Transverse colon (tissue), 4 donors: ENCODE measurements at regions not wholly inside any gene's neighbourhood (a gene's known extent, or its start where the extent isn't known, plus 50 kb on each side); places are given as distances from the start of the nearest gene placed in this dataset.

Experiments used
- DNase-seq: peaks from one replicate; pipeline ENCODE4 v3.0.0-alpha.2; 2019
- H3K27ac ChIP-seq, 4 donors: fragments of 200-600 bp; sonication (generic); 2 replicates each; pipeline ENCODE4 v1.5.1; 2016 to 2018; ENCODE audit warnings: inconsistent platforms in 4 of 4
- H3K27me3 ChIP-seq: fragments of 200-600 bp; sonication (generic); 2 replicates; pipeline ENCODE4 v1.5.1; 2017; ENCODE audit warnings: inconsistent platforms
- H3K36me3 ChIP-seq, 4 donors: fragments of 200-600 bp; sonication (generic); 2 replicates each; pipeline ENCODE4 v1.5.1; 2017 to 2019; ENCODE audit warnings: inconsistent platforms in 4 of 4
- H3K4me1 ChIP-seq, 4 donors: fragments of 200-600 bp; sonication (generic); 2 replicates each; pipeline ENCODE4 v1.5.1; 2017 to 2020; ENCODE audit warnings: inconsistent platforms in 4 of 4
- H3K4me3 ChIP-seq, 4 donors: fragments of 200-600 bp; sonication (generic); 1 replicate in 1 of 4; 2 replicates in 3 of 4; pipeline versions ENCODE4 v1.5.1 to v1.6.1; 2017 to 2019; ENCODE audit warnings: inconsistent platforms in 4 of 4
- H3K9me3 ChIP-seq, 2 donors: fragments of 200-600 bp; sonication (generic); 2 replicates each; pipeline ENCODE4 v1.5.1; 2017 to 2019; ENCODE audit warnings: inconsistent platforms in 2 of 2
- CTCF ChIP-seq, 5 experiments: fragments of 200-600 bp in 3 of 5; fragments of 450-650 bp in 2 of 5; sonication (generic) in 3 of 5; IDR thresholded peaks; 1 replicate in 2 of 5; 2 replicates in 3 of 5; pipeline ENCODE4 v1.5.1; 2016 to 2017; ENCODE audit warnings: antibody characterized with exemption in 5 of 5, inconsistent platforms in 3 of 5, mild to moderate bottlenecking in 2 of 5, moderate library complexity in 1 of 5
- EP300 ChIP-seq: sonication (generic); formaldehyde crosslinking; IDR thresholded peaks from one replicate; pipeline ENCODE4 v1.6.1; 2017; ENCODE audit warnings: antibody characterized with exemption, low read depth
- POLR2A ChIP-seq: fragments of 450-650 bp; IDR thresholded peaks from one replicate; pipeline ENCODE4 v1.6.1; 2016; ENCODE audit warnings: antibody characterized with exemption, mild to moderate bottlenecking, moderate library complexity
- POLR2AphosphoS5 ChIP-seq, 3 donors: sonication (generic); formaldehyde crosslinking; IDR thresholded peaks; one replicate each; pipeline ENCODE4 v1.6.1; 2016; ENCODE audit warnings: antibody characterized with exemption in 3 of 3
- WGBS, 2 donors: methylation state at CpG; one replicate each; pipeline ENCODE4 v1.1.5; 2018; ENCODE audit warnings: low coverage in 1 of 2; 5-methylcytosine and 5-hydroxymethylcytosine counted together
- in situ Hi-C, 4 donors: fragments of 200-750 bp; cut with MboI; loops; one replicate each; pipeline versions ENCODE4 v1.15.0 to v1.15.1; 2017; ENCODE audit warnings: low sequenced_read_pairs in 3 of 4, low pct_ligation_motif_present in 1 of 4, low pct_unique_long_range_greater_than_20kb in 1 of 4
- intact Hi-C: fragments of 100-400 bp; cut with DNase I; formaldehyde crosslinking; loops from one replicate; pipeline ENCODE4 v1.15.1; 2023; ENCODE audit warnings: low total_unique reads

DNA sequence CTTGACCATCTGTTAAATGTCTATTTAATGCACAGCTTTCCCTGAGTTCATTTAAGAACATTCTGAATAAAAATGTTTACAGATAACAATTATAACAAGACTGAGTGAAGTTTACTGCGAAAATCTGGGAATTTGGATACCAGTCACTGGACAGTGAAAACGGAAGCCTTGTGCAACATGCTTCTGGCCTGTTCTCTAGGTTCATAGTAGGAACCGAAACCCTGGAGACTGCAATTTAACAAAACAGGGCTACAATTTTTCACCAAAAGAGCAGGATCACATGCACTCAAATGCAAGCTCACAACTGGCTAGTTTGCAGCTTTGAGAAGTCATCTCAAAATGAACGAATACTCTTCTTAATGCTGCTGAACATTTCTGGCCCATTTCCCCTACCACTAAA lies 435.9 kb downstream of the NR2F2 start:
- intact Hi-C loops = no loop called here
- H3K9me3 ChIP-seq = no peaks in the 10 kb centered on the region
- H3K4me3 ChIP-seq = no peak overlapping the region
- WGBS, 2 donors = 68 to 91% methylated on average over 4 of the region's 4 CpGs
- no peaks in the 10 kb centered on the region for H3K27me3 ChIP-seq
- in situ Hi-C loops = no loop called here
- TF ChIP-seq EP300 (no peak), POLR2A (no peak), POLR2AphosphoS5 (IDR thresholded peaks at IDR 0.05) (no peak), CTCF (IDR thresholded peaks at IDR 0.05) (no peak)
- no peak for DNase-seq
- no peak overlapping the region for H3K27ac ChIP-seq
- no peaks in the 10 kb centered on the region for H3K36me3 ChIP-seq
- no peaks in the 10 kb centered on the region for H3K4me1 ChIP-seq

DNA sequence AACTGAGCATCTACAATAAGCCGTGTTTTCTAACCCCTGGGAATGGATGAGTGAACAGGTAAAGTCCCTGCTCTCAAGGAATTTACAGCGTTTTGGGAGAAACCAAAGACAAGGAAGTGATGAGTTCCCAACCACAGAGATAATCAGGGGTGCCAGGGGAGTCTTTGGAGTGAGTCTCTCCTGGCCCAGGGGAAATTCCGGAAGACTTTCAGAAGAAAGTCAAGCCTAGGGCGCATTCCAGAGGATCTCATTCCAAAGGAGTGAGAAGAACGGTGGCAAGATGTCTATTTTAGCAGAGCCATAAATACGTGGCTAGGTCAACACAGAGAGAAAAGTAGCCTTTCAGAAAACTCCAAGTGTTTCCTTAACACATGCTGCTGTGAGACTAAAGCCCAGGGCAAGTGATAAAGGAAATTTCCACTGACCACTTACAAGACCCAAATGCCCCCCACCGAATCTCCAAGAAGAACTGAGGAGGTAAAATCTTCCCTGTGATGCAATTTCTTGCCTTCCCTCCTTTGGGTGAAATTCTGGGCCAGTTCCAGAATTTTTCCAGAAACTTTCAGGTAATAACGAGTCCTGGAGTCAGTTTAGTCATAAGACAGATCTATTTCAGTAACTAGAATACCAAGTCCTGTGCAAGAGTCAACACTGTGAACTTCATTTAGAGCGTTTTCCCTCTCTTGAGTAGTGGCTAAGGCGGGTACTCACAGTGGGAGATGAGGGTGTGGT lies 437.4 kb downstream of the NR2F2 start:
- no peak overlapping the region for H3K27ac ChIP-seq
- no peaks in the 10 kb centered on the region for H3K27me3 ChIP-seq
- WGBS, 2 donors = 55% methylated on average over 2 to 10 of the region's 10 CpGs
- no peak for DNase-seq
- no peak for TF ChIP-seq POLR2A
- no peak for TF ChIP-seq EP300
- no peak for TF ChIP-seq POLR2AphosphoS5 (IDR thresholded peaks at IDR 0.05)
- no peak for TF ChIP-seq CTCF (IDR thresholded peaks at IDR 0.05)
- H3K4me1 ChIP-seq = no peaks in the 10 kb centered on the region
- no peak overlapping the region for H3K4me3 ChIP-seq
- intact Hi-C loops (no loop called here), in situ Hi-C loops (no loop called here)
- H3K36me3 ChIP-seq = no peaks in the 10 kb centered on the region
- no peaks in the 10 kb centered on the region for H3K9me3 ChIP-seq

GRCh38 chr15:96768435-96768789 lies 437.9 kb downstream of the NR2F2 start:
- H3K27ac ChIP-seq = no peak overlapping the region
- in situ Hi-C loops = no loop called here
- no peak overlapping the region for H3K4me3 ChIP-seq
- H3K27me3 ChIP-seq = no peaks in the 10 kb centered on the region
- intact Hi-C loops = no loop called here
- DNase-seq = no peak
- no peaks in the 10 kb centered on the region for H3K9me3 ChIP-seq
- TF ChIP-seq POLR2AphosphoS5 (IDR thresholded peaks at IDR 0.05) = no peak
- no peak for TF ChIP-seq EP300
- no peak for TF ChIP-seq POLR2A
- no peak for TF ChIP-seq CTCF (IDR thresholded peaks at IDR 0.05)
- H3K4me1 ChIP-seq = no peaks in the 10 kb centered on the region
- 57% methylated on average over 5 of the region's 5 CpGs; no CpG with 5 or more reads in 1 of the 2 donors for WGBS, 2 donors
- H3K36me3 ChIP-seq = no peaks in the 10 kb centered on the region

GRCh38 chr15:96771035-96771434 lies 440.5 kb downstream of the NR2F2 start:
- intact Hi-C loops (no loop called here), in situ Hi-C loops (no loop called here)
- TF ChIP-seq EP300 = no peak
- TF ChIP-seq CTCF (IDR thresholded peaks at IDR 0.05) = no peak
- no peak for TF ChIP-seq POLR2A
- no peak for TF ChIP-seq POLR2AphosphoS5 (IDR thresholded peaks at IDR 0.05)
- no peaks in the 10 kb centered on the region for H3K36me3 ChIP-seq
- H3K4me3 ChIP-seq = no peak overlapping the region
- no peak overlapping the region for H3K27ac ChIP-seq
- no peaks in the 10 kb centered on the region for H3K9me3 ChIP-seq
- no peaks in the 10 kb centered on the region for H3K27me3 ChIP-seq
- no peaks in the 10 kb centered on the region for H3K4me1 ChIP-seq
- 49 to 63% methylated on average over 2 of the region's 2 CpGs for WGBS, 2 donors
- DNase-seq = no peak
